ENCODE measurements at regions not wholly inside any gene's neighbourhood (a gene's known extent, or its start where the extent isn't known, plus 50 kb on each side); places are given as distances from the start of the nearest gene placed in this dataset.
A peak's percentile ranks its signal among the peaks of the same experiment; 100 is the strongest.

DNA sequence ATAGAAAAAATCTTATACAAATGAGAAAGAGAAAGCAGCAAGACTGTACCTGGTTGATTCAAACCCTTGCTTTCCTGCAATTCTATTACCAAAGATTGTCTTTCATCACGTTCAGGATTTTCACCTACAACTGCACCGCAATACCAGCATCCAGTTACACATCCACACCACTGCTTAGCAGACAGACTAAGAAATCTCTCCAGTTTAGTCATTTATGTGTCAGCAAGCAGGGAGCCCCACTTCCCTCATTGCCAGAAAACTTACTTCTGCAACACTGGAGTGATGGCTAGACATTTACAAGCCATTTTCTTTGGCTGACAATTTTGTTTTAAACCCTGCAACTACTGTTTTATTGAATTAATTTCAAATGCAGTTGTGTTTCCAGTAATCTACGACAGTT lies 359.6 kb upstream of the MEOX2 start:
- 82 to 91% (median 88%) methylated on average over 3 of the region's 3 CpGs for WGBS, 4 donors
- ATAC-seq (no peak), DNase-seq (no peak)
- TF ChIP-seq POLR2A (IDR thresholded peaks at IDR 0.05) = no peak
- TF ChIP-seq, protein P1, sequence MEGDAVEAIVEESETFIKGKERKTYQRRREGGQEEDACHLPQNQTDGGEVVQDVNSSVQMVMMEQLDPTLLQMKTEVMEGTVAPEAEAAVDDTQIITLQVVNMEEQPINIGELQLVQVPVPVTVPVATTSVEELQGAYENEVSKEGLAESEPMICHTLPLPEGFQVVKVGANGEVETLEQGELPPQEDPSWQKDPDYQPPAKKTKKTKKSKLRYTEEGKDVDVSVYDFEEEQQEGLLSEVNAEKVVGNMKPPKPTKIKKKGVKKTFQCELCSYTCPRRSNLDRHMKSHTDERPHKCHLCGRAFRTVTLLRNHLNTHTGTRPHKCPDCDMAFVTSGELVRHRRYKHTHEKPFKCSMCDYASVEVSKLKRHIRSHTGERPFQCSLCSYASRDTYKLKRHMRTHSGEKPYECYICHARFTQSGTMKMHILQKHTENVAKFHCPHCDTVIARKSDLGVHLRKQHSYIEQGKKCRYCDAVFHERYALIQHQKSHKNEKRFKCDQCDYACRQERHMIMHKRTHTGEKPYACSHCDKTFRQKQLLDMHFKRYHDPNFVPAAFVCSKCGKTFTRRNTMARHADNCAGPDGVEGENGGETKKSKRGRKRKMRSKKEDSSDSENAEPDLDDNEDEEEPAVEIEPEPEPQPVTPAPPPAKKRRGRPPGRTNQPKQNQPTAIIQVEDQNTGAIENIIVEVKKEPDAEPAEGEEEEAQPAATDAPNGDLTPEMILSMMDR (IDR thresholded peaks at IDR 0.05) = no peak
- peaks cover 0 to 1% (median 0%) of the 10 kb centered on the region in 12 donors for H3K4me1 ChIP-seq
- H3K9me3 ChIP-seq = no peaks in the 10 kb centered on the region
- H3K4me3 ChIP-seq = no peak overlapping the region
- H3K36me3 ChIP-seq = no peaks in the 10 kb centered on the region
- H3K27ac ChIP-seq = no peak overlapping the region
- H3K27me3 ChIP-seq = no peaks in the 10 kb centered on the region
- intact Hi-C loops (cut with DNase I) = loop anchor here in 1 of 10 donors (10.0 kb wide), 1 partner anchor 61 kb away; no protein-coding TSS in a partner anchor

DNA sequence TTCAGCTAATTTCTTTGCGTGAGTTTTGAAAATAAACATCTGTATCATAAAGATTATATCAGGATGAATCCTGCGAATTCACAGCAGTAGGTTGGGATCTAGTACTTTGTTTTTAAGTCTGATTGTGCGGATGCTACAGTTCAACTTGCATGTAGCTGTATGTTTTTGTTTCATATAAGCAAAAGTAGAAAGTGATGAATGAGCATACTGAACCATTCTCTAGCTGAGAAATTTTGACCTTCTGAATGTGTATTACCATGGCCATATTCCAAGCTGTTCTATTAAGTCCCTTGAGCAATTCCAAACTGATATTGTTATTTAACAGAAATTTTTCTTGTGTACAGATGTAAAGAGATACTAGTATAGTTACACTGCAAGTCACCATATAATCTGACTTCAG lies 358.8 kb upstream of the MEOX2 start:
- TF ChIP-seq, protein P1 (IDR thresholded peaks at IDR 0.05) = no peak
- no peak for TF ChIP-seq POLR2A (IDR thresholded peaks at IDR 0.05)
- intact Hi-C loops (cut with DNase I) = loop anchor here in 1 of 10 donors (10.0 kb wide), 1 partner anchor 60 kb away; no protein-coding TSS in a partner anchor
- 92 to 99% (median 94%) methylated on average over 3 of the region's 3 CpGs for WGBS, 4 donors
- H3K4me3 ChIP-seq = no peak overlapping the region
- no peak overlapping the region for H3K27ac ChIP-seq
- no peaks in the 10 kb centered on the region for H3K9me3 ChIP-seq
- no peaks in the 10 kb centered on the region for H3K27me3 ChIP-seq
- no peak for DNase-seq
- no peaks in the 10 kb centered on the region for H3K36me3 ChIP-seq
- no peaks in the 10 kb centered on the region for H3K4me1 ChIP-seq
- ATAC-seq = no peak

DNA sequence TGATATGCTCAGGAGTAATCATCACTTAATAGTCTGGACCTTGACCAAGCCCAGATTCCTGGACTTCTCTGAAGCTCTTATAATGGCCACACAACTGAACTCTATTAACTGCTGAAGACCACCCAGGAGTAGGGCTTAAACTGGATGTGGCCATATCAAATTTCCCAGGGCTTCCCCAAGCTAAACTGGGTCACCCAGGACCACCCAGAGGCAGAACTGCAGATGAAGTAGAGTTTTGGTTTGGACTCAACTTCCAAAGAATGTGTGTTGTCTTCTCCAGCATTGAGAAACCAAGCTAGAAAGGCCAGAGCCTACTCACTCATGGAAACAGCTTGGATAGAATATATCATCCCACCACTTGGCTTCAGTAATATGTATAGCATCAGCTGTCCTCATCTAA lies 358.2 kb upstream of the MEOX2 start:
- no peaks in the 10 kb centered on the region for H3K27me3 ChIP-seq
- ATAC-seq = no peak
- DNase-seq = no peak
- H3K9me3 ChIP-seq = no peaks in the 10 kb centered on the region
- H3K27ac ChIP-seq = no peak overlapping the region
- H3K36me3 ChIP-seq = no peaks in the 10 kb centered on the region
- TF ChIP-seq, protein P1 (IDR thresholded peaks at IDR 0.05) = no peak
- TF ChIP-seq POLR2A (IDR thresholded peaks at IDR 0.05) = no peak
- no peaks in the 10 kb centered on the region for H3K4me1 ChIP-seq
- intact Hi-C loops (cut with DNase I) = loop anchor here in 1 of 10 donors (10.0 kb wide), 1 partner anchor 60 kb away; no protein-coding TSS in a partner anchor
- H3K4me3 ChIP-seq = no peak overlapping the region

DNA sequence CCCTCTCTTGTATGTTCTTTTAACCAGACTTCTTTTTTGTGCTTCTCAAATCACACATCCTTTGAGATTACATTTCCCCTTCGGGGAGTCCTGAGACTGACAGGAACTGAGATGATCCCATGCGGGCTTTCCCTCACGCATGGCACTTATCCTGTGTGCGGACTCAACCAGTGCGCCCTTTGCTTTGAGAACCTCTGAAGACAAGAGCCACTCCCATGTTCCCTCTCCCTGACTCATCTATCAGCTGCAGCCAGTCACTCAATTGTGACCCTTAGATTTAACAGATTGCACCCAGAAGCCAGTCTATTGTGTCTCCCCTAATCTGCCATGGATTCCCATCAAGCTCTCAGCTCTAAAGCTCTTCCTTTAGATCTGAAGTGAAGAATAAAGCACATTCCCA lies 353.9 kb upstream of the MEOX2 start:
- peak in 1 of 4 donors; percentile 33 for ATAC-seq
- Histone ChIP-seq H3K9me3 (no peaks in the 10 kb centered on the region), H3K4me1 (no peaks in the 10 kb centered on the region), H3K27me3 (no peaks in the 10 kb centered on the region), H3K36me3 (no peaks in the 10 kb centered on the region), H3K4me3 (no peak overlapping the region), H3K27ac (no peak overlapping the region)
- 60 to 74% (median 69%) methylated on average over 5 of the region's 5 CpGs for WGBS, 4 donors
- intact Hi-C loops (cut with DNase I) = loop anchor here in 1 of 10 donors (10.0 kb wide), 1 partner anchor 56 kb away; no protein-coding TSS in a partner anchor
- TF ChIP-seq POLR2A (IDR thresholded peaks at IDR 0.05) = no peak
- TF ChIP-seq, protein P1 (IDR thresholded peaks at IDR 0.05) = no peak
- no peak for DNase-seq
